Activated naive CD4-positive, alpha-beta T cell treated with anti-CD3 and anti-CD28 coated beads for 36 hours (primary cell): ENCODE measurements at regions not wholly inside any gene's neighbourhood (a gene's known extent, or its start where the extent isn't known, plus 50 kb on each side); places are given as distances from the start of the nearest gene placed in this dataset.

Experiments
- CTCF ChIA-PET: fragments of 350-600 bp; sonication (Branson Sonifier 250); formaldehyde crosslinking; loops from one replicate; lab custom pipeline; 2021; ENCODE audit warnings: antibody characterized with exemption; lab: Charles Lee
- DNase-seq: peaks from one replicate; pipeline ENCODE4 v3.0.0-alpha.2; 2020
- H3K27ac Mint-ChIP-seq: one replicate; pipeline ENCODE4 v1.8.0; 2021; ENCODE audit warnings: mild to moderate bottlenecking, mixed read lengths
- H3K27me3 Mint-ChIP-seq: one replicate; pipeline ENCODE4 v1.8.0; 2021; ENCODE audit warnings: low read depth, mixed read lengths
- H3K36me3 Mint-ChIP-seq: one replicate; pipeline ENCODE4 v1.8.0; 2021; ENCODE audit warnings: low read depth, mixed read lengths
- H3K4me1 Mint-ChIP-seq: one replicate; pipeline ENCODE4 v1.8.0; 2021; ENCODE audit warnings: low read depth, mixed read lengths
- H3K4me3 Mint-ChIP-seq: one replicate; pipeline ENCODE4 v1.8.0; 2021; ENCODE audit warnings: mild to moderate bottlenecking, moderate library complexity, mixed read lengths
- H3K9me3 Mint-ChIP-seq: one replicate; pipeline ENCODE4 v1.8.0; 2021; ENCODE audit warnings: mixed read lengths
- intact Hi-C: fragments of 100-400 bp; cut with micrococcal nuclease; formaldehyde crosslinking; loops from one replicate; pipeline ENCODE4 v1.15.1; 2023

DNA sequence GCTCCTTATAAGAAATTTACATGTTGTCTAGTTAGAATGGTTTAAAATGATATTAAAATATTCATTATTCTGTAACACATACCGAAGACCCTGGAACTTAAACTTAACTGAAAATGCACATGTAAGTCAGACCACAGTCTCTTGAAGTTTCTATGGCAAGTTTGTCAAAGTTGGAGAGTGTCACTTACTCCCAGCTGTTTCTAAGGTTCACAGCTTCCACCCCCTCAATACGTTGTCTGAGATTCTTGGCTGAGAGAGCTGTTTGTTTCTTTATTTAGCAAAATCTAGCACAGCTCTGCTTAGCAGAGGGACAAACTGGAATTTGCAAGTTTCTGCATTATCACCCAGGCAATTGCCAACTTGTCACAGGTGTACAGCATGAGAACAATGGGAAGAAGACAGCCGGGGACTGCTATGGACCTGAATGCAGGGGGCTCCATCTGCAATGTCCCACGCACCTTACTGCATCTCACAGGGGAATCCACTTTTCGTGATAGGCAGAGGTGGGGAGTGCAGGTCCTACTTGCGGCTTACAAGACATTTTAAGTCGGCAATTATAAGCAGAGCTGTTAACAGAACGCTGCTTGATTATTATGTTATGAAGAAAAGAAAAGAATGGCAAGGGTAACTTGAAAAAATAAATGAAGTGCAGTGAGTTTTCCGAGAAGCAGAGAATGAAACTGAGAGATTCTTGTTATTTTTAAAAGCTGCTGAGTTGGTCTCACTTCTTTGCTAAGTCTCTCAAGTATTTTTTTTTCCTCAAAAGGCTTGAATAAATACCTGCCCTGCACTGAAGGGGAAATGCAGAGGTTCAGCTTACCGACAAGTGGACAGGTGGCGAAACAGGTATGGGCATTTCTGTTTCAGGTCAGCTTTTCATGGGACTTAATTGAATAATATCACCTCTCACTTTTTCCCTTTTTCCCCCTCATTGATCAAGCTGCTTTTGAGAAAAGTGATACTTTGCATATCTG lies 1072.1 kb upstream of the FANCL start:
- no peak overlapping the region for H3K27ac Mint-ChIP-seq
- H3K9me3 Mint-ChIP-seq: no peaks in the 10 kb centered on the region

DNA sequence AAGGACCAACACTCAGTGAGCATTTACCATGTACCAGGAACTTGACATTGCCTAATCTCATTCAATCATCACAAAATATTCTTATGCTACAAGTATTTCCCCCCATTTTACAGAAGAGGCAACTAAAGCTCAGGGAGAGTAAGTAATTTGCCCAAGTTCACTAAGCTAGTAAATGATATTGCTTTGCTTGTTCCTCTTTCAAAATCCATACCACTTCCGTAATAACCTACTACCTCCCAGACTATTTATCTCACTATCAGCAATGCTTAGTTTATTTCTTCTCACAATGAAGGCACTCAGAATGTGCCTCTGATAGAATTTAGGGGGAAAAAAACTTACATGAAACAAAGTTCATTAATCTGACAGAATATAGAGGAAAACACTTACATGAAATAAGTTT lies 1070.9 kb upstream of the FANCL start:
- CTCF ChIA-PET: no interaction called here
- no peaks in the 10 kb centered on the region for H3K36me3 Mint-ChIP-seq
- intact Hi-C loops: no loop called here
- no peak for DNase-seq
- peaks cover 8% of the 10 kb centered on the region for H3K4me1 Mint-ChIP-seq
- H3K4me3 Mint-ChIP-seq: no peak overlapping the region
- H3K27me3 Mint-ChIP-seq: peaks cover 28% of the 10 kb centered on the region
- H3K9me3 Mint-ChIP-seq: no peaks in the 10 kb centered on the region
- no peak overlapping the region for H3K27ac Mint-ChIP-seq

More for the DNA sequence above, 1072.1 kb upstream of the FANCL start:
- CTCF ChIA-PET: interaction anchor here (0.7 kb wide), 1 partner anchor 44 kb away, joined by 3 read pairs; no protein-coding TSS in a partner anchor
- no peak overlapping the region for H3K4me3 Mint-ChIP-seq
- H3K27me3 Mint-ChIP-seq: peaks cover 28% of the 10 kb centered on the region
- H3K36me3 Mint-ChIP-seq: no peaks in the 10 kb centered on the region
- no peak for DNase-seq
- intact Hi-C loops: no loop called here
- peaks cover 8% of the 10 kb centered on the region for H3K4me1 Mint-ChIP-seq

DNA sequence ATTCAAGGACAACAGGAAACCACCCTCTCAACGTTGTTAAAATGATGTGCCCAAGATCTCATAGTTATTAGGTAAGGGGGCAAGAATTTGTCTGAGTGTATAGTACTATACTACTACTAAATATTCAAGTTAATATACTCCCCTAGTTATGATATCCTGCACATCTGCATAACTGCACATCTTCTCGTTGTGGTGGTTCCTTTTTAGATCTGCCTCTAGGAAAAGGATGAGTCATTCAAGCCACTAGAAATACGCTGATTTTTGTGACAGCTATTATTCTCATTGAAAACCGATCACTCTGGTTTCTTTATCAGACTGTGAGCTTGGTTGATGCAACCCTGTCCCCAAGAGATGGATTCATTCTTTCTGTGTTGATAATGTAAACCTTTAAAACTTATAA lies 1067.0 kb upstream of the FANCL start:
- intact Hi-C loops: no loop called here
- no peaks in the 10 kb centered on the region for H3K4me1 Mint-ChIP-seq
- CTCF ChIA-PET: no interaction called here
- peaks cover 15% of the 10 kb centered on the region for H3K27me3 Mint-ChIP-seq
- no peak overlapping the region for H3K4me3 Mint-ChIP-seq
- H3K36me3 Mint-ChIP-seq: no peaks in the 10 kb centered on the region
- no peak overlapping the region for H3K27ac Mint-ChIP-seq
- no peaks in the 10 kb centered on the region for H3K9me3 Mint-ChIP-seq
- DNase-seq: no peak

DNA sequence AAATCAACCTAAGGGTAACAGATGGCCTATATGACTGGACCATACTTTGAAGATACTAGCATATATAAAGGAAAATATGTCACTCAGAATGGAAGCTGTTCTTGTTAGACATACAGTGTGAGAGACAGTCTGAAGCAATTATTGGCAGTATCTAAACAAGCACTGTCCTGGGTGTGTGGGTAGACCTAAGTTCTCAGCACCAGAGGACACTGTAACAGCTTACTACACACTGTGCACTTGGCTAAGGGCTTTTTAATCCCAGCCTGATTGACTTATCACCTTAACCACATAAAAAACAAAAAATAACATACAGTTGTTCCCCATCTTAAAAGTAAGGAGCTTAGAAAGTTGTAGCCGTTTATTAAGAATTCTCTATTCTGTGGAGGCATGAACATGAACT lies 1066.1 kb upstream of the FANCL start:
- intact Hi-C loops: loop anchor here (2.0 kb wide), 1 partner anchor 1248 kb away; no protein-coding TSS in a partner anchor
- H3K4me1 Mint-ChIP-seq: no peaks in the 10 kb centered on the region
- H3K36me3 Mint-ChIP-seq: no peaks in the 10 kb centered on the region
- peaks cover 13% of the 10 kb centered on the region for H3K27me3 Mint-ChIP-seq
- H3K9me3 Mint-ChIP-seq: no peaks in the 10 kb centered on the region
- H3K27ac Mint-ChIP-seq: no peak overlapping the region
- CTCF ChIA-PET: no interaction called here
- DNase-seq: no peak
- no peak overlapping the region for H3K4me3 Mint-ChIP-seq

DNA sequence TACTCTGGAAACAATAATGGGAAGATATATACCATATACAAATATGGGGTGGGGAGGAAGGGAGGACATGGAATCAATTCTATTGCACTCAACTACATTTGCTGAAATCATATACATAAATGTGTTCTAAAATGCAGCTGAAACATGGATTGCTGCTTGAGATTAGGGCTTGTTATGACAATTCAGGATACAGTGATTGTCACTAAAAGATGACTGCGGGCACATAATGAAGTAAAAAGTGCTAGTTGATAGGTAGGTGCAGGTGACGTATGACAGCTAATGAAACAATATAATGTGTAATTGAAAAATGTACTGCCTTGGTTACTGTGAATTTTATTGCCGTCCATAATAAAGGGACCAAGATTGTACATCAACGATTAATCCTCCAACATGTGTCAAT lies 1062.1 kb upstream of the FANCL start:
- DNase-seq: no peak
- H3K36me3 Mint-ChIP-seq: no peaks in the 10 kb centered on the region
- no peaks in the 10 kb centered on the region for H3K9me3 Mint-ChIP-seq
- H3K27ac Mint-ChIP-seq: no peak overlapping the region
- no peak overlapping the region for H3K4me3 Mint-ChIP-seq
- H3K27me3 Mint-ChIP-seq: peaks cover 4% of the 10 kb centered on the region
- CTCF ChIA-PET: interaction anchor here (1.2 kb wide), 1 partner anchor 28 kb away, joined by 4 read pairs; no protein-coding TSS in a partner anchor
- H3K4me1 Mint-ChIP-seq: no peaks in the 10 kb centered on the region
- intact Hi-C loops: loop anchor here (2.0 kb wide), 2 partner anchors 850 to 1280 kb away; no protein-coding TSS in a partner anchor

DNA sequence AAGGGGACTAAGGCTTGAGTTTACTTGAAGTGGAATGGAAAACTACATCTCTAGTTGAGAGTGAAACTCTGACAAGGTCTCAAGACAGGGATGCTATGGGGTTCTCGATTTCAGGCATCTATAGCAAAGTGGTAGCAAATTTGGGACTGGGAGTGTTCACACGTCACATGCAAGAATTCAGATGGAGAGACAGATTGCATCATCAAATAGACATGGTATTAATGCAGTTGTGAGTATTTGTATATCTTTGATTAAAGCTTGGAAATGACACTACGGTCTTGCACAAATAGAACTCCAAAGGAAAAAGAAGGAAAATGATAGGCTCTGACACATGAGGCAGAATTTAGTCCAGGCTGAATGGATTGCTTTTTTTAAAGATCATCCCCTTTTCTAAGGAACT lies 1061.6 kb upstream of the FANCL start:
- CTCF ChIA-PET: interaction anchor here (1.2 to 1.8 kb wide), 2 partner anchors 27 to 1247 kb away, joined by 4 to 5 read pairs; no protein-coding TSS in a partner anchor
- Mint-ChIP-seq H3K9me3 (no peaks in the 10 kb centered on the region), H3K27ac (no peak overlapping the region), H3K27me3 (peaks cover 5% of the 10 kb centered on the region), H3K4me1 (no peaks in the 10 kb centered on the region), H3K4me3 (no peak overlapping the region), H3K36me3 (no peaks in the 10 kb centered on the region)
- no peak for DNase-seq
- intact Hi-C loops: loop anchor here (2.0 kb wide), 2 partner anchors 850 to 1280 kb away; no protein-coding TSS in a partner anchor

DNA sequence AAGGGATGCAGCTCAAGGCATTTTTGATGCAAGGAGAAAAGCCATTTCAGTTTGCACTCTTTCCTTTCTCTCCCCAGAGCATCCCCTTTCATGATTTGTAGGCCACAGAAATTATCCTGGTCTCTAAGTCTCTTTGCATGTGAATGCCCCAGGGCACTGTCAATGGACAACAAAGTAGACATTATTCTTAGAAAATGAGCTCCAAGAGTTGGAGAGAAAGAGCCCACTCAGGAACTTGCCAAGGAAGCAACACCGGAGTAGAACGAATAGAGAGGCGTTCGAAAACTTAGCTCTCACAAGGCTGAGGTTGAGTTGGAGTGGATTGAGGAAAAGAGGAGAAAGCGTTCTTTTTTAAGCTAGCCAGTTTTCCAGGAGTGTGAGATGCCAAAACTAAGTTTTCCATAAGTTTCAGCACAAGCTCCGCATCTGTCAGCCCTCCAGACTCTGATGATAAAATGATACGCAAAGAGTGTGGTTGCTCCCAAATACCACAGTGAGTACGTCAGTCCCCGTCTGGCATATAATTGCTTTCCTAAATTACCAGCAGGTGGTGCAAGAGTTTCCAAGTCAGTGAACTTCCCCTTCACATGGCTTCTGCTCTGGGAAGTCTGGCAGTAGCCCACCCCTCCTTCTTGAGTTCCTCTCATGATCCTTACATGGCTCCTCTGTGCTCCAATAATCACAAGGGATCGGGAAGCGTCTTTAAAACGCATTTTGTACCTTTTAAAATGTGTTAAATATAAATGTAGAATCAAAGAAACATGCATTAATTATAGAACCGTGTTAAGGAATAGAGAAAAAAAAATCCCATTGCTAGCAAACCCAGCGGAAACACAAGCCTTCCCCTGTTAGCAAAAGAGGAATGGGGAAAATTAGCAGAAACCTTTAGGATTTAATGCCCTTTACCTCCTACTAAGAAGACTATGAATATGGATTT lies 1060.6 kb upstream of the FANCL start:
- Mint-ChIP-seq H3K27ac (no peak overlapping the region), H3K4me1 (no peaks in the 10 kb centered on the region), H3K4me3 (no peak overlapping the region), H3K27me3 (peaks cover 4% of the 10 kb centered on the region), H3K9me3 (no peaks in the 10 kb centered on the region), H3K36me3 (no peaks in the 10 kb centered on the region)
- DNase-seq: peak; percentile 29
- CTCF ChIA-PET: interaction anchor here (0.6 to 1.8 kb wide), 7 partner anchors 8 to 1834 kb away, joined by 3 to 5 read pairs (median 3); no protein-coding TSS in a partner anchor
- intact Hi-C loops: loop anchor here (1.0 to 2.0 kb wide), 3 partner anchors 851 to 1281 kb away; no protein-coding TSS in a partner anchor

DNA sequence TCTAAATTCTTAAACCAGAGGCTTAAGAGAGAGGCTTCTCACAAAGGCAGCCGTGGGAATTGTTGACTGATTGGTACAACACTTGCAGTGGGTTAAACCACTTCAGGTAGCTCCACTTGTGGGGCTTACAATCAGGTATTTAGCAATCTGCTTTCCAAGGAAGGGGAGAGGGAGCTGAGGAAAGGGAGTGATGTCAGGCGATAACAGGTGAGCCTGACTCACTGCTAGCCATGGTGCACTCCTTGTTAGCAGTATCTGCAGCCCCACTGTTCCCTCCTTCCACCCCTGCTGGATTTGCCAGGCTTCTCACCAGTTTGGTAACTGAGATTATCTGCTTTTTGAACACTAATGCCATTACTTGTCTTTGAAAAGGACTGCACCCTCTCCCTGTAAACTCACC lies 1056.7 kb upstream of the FANCL start:
- intact Hi-C loops: no loop called here
- H3K4me1 Mint-ChIP-seq: no peaks in the 10 kb centered on the region
- H3K36me3 Mint-ChIP-seq: no peaks in the 10 kb centered on the region
- H3K4me3 Mint-ChIP-seq: no peak overlapping the region
- H3K9me3 Mint-ChIP-seq: no peaks in the 10 kb centered on the region
- peaks cover 4% of the 10 kb centered on the region for H3K27me3 Mint-ChIP-seq
- CTCF ChIA-PET: no interaction called here
- DNase-seq: no peak
- H3K27ac Mint-ChIP-seq: no peak overlapping the region

DNA sequence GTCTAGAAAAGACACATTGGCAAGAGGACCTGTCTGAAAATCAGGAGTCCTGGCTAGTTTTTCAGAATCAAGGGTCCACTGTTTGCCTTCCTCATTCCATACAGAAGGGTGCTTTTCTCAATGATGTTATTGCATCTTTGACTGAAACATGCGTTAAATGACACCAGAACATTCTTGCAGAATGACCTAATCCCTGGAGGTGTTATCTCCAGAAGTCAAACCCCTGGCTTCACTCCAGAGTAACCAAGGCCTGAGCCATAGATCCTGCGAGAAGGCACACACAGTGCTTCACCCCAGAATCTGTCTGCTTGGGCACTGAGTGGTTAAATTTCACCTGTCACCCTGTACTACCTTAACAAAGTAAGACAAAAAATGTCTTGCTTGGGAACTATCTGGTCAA lies 1055.2 kb upstream of the FANCL start:
- H3K4me3 Mint-ChIP-seq: no peak overlapping the region

DNA sequence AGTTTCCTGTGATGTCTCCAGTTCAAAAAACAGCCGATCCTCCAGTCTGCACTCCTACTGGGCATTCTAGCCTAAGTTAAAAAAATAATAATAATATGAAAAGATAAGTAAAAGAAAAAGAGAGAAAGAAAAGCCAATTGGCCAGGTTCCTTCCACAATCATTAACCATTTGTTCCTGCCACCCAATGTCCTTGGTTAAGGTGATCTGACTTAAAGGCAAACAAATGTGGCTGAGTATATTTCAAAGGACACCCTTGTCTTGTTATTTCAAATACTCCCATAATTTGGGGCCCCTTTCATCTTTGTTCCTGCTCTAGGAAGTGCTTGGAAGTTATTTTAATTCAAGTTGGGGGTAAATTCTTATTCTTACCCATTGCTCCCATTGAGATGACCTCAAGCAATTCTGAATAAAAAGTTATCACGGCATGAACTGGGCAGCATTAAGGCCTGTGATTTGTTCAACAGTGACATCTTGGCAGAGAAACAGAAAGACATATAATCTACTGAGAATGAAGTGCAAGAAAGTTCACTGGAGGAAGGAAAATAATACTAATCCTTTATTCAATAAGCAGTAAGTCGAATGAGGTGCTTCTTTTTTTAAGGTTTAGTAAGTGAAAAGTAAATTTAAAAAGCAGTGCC lies 1054.5 kb upstream of the FANCL start:
- CTCF ChIA-PET: no interaction called here
- intact Hi-C loops: no loop called here
- Mint-ChIP-seq H3K4me1 (no peaks in the 10 kb centered on the region), H3K9me3 (no peaks in the 10 kb centered on the region), H3K4me3 (no peak overlapping the region), H3K36me3 (no peaks in the 10 kb centered on the region), H3K27ac (no peak overlapping the region), H3K27me3 (peaks cover 4% of the 10 kb centered on the region)
- DNase-seq: no peak

More for the DNA sequence above, 1055.2 kb upstream of the FANCL start:
- DNase-seq: no peak
- Mint-ChIP-seq H3K36me3 (no peaks in the 10 kb centered on the region), H3K4me1 (no peaks in the 10 kb centered on the region), H3K27ac (no peak overlapping the region), H3K27me3 (peaks cover 4% of the 10 kb centered on the region), H3K9me3 (no peaks in the 10 kb centered on the region)
- CTCF ChIA-PET: no interaction called here
- intact Hi-C loops: no loop called here

DNA sequence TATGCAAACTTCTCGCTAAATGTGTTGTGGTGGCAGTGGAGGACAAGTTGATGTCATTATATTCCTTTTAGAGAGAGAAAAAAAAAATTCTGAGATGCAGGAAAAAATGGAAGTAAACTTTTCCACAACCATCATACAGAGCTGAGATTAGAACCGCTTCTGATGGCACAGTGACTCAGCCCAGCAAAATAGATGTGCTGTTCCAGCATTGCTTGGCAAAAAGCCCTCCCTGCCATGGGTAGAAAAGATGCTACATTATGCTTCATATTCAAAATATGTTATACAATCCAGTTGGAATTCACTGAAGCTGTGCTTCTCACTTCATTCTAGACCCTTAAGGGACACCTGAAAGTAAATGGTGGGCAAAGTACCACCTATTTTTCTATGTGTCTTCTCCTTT lies 1047.6 kb upstream of the FANCL start:
- no peaks in the 10 kb centered on the region for H3K4me1 Mint-ChIP-seq
- H3K4me3 Mint-ChIP-seq: no peak overlapping the region
- no peak overlapping the region for H3K27ac Mint-ChIP-seq
- DNase-seq: no peak
- no peaks in the 10 kb centered on the region for H3K9me3 Mint-ChIP-seq
- intact Hi-C loops: no loop called here
- CTCF ChIA-PET: no interaction called here
- peaks cover 12% of the 10 kb centered on the region for H3K27me3 Mint-ChIP-seq
- H3K36me3 Mint-ChIP-seq: no peaks in the 10 kb centered on the region
